ENCODE measurements at regions not wholly inside any gene's neighbourhood (a gene's known extent, or its start where the extent isn't known, plus 50 kb on each side); places are given as distances from the start of the nearest gene placed in this dataset.
A peak's percentile ranks its signal among the peaks of the same experiment; 100 is the strongest.

- no peak for DNase-seq
- no peaks in the 10 kb centered on the region for H3K27me3 ChIP-seq (replicated peaks in 2 of 5; ENCODE audit: control insufficient read depth in 4 of 5, insufficient read depth in 5 of 5, low read length in 4 of 5)
- ChIA-PET CTCF (interaction anchor here (1.0 kb wide), 1 partner anchor 11 kb away, joined by 3 read pairs; no protein-coding TSS in a partner anchor), POLR2A (no interaction called here)
- H3K27ac ChIP-seq (ENCODE audit: insufficient read depth in 1 of 2, low read depth in 1 of 2, low read length in 2 of 2, poor library complexity in 1 of 2, severe bottlenecking in 2 of 2), result no peak overlapping the region
- H3K9me3 ChIP-seq (ENCODE audit: control extremely low read depth in 1 of 5, control insufficient read depth in 4 of 5, insufficient read depth in 2 of 5, low read depth in 1 of 5, low read length in 4 of 5), result no peaks in the 10 kb centered on the region
- H3K4me3 ChIP-seq (ENCODE audit: control insufficient read depth in 1 of 7, extremely low read depth in 1 of 7, insufficient read depth in 4 of 7, low read depth in 2 of 7, low read length in 6 of 7), result no peak overlapping the region
- no peaks in the 10 kb centered on the region for H3K4me1 ChIP-seq (ENCODE audit: control extremely low read depth in 1 of 4, control insufficient read depth in 4 of 4, insufficient read depth in 4 of 4, low read length in 3 of 4)
- no peaks in the 10 kb centered on the region for H3K36me3 ChIP-seq (ENCODE audit: control insufficient read depth in 4 of 4, insufficient read depth in 4 of 4, low read length in 3 of 4)
These were observed 361.5 kb upstream of the SEMA6D start for GRCh38 chr15:47355759-47356158.

- 100% methylated on average over 1 of the region's 2 CpGs for WGBS (ENCODE audit: insufficient coverage)
- no peak for DNase-seq
- Histone ChIP-seq H3K27me3 (replicated peaks in 2 of 5; ENCODE audit: control insufficient read depth in 4 of 5, insufficient read depth in 5 of 5, low read length in 4 of 5) (no peaks in the 10 kb centered on the region), H3K4me1 (ENCODE audit: control extremely low read depth in 1 of 4, control insufficient read depth in 4 of 4, insufficient read depth in 4 of 4, low read length in 3 of 4) (no peaks in the 10 kb centered on the region), H3K36me3 (ENCODE audit: control insufficient read depth in 4 of 4, insufficient read depth in 4 of 4, low read length in 3 of 4) (no peaks in the 10 kb centered on the region), H3K9me3 (ENCODE audit: control extremely low read depth in 1 of 5, control insufficient read depth in 4 of 5, insufficient read depth in 2 of 5, low read depth in 1 of 5, low read length in 4 of 5) (no peaks in the 10 kb centered on the region), H3K27ac (ENCODE audit: insufficient read depth in 1 of 2, low read depth in 1 of 2, low read length in 2 of 2, poor library complexity in 1 of 2, severe bottlenecking in 2 of 2) (no peak overlapping the region), H3K4me3 (ENCODE audit: control insufficient read depth in 1 of 7, extremely low read depth in 1 of 7, insufficient read depth in 4 of 7, low read depth in 2 of 7, low read length in 6 of 7) (no peak overlapping the region)
- ChIA-PET CTCF (interaction anchor here (1.0 kb wide), 1 partner anchor 12 kb away, joined by 3 read pairs; no protein-coding TSS in a partner anchor), POLR2A (no interaction called here)
These were observed 361.0 kb upstream of the SEMA6D start for GRCh38 chr15:47356297-47356696.

- POLR2A ChIA-PET, result no interaction called here
- Histone ChIP-seq H3K9me3 (ENCODE audit: control extremely low read depth in 1 of 5, control insufficient read depth in 4 of 5, insufficient read depth in 2 of 5, low read depth in 1 of 5, low read length in 4 of 5) (no peaks in the 10 kb centered on the region), H3K27ac (ENCODE audit: insufficient read depth in 1 of 2, low read depth in 1 of 2, low read length in 2 of 2, poor library complexity in 1 of 2, severe bottlenecking in 2 of 2) (no peak overlapping the region), H3K27me3 (replicated peaks in 2 of 5; ENCODE audit: control insufficient read depth in 4 of 5, insufficient read depth in 5 of 5, low read length in 4 of 5) (no peaks in the 10 kb centered on the region), H3K4me3 (ENCODE audit: control insufficient read depth in 1 of 7, extremely low read depth in 1 of 7, insufficient read depth in 4 of 7, low read depth in 2 of 7, low read length in 6 of 7) (no peak overlapping the region), H3K36me3 (ENCODE audit: control insufficient read depth in 4 of 4, insufficient read depth in 4 of 4, low read length in 3 of 4) (no peaks in the 10 kb centered on the region), H3K4me1 (ENCODE audit: control extremely low read depth in 1 of 4, control insufficient read depth in 4 of 4, insufficient read depth in 4 of 4, low read length in 3 of 4) (peaks cover 0 to 4% (median under 1%) of the 10 kb centered on the region in 4 experiments)
- no peak for DNase-seq
- WGBS (ENCODE audit: insufficient coverage), result no CpG with 5 or more reads among the region's 2 CpGs
- CTCF ChIA-PET, result interaction anchor here (1.4 kb wide), 1 partner anchor 11 kb away, joined by 3 read pairs; no protein-coding TSS in a partner anchor
These were observed 358.4 kb upstream of the SEMA6D start for GRCh38 chr15:47358876-47359275.

- CTCF ChIA-PET, result no interaction called here
- H3K27ac ChIP-seq (ENCODE audit: insufficient read depth in 1 of 2, low read depth in 1 of 2, low read length in 2 of 2, poor library complexity in 1 of 2, severe bottlenecking in 2 of 2), result no peak overlapping the region
- H3K27me3 ChIP-seq (replicated peaks in 2 of 5; ENCODE audit: control insufficient read depth in 4 of 5, insufficient read depth in 5 of 5, low read length in 4 of 5), result no peaks in the 10 kb centered on the region
- H3K9me3 ChIP-seq (ENCODE audit: control extremely low read depth in 1 of 5, control insufficient read depth in 4 of 5, insufficient read depth in 2 of 5, low read depth in 1 of 5, low read length in 4 of 5), result no peaks in the 10 kb centered on the region
- H3K4me1 ChIP-seq (ENCODE audit: control extremely low read depth in 1 of 4, control insufficient read depth in 4 of 4, insufficient read depth in 4 of 4, low read length in 3 of 4), result peaks cover 0 to 6% (median 2%) of the 10 kb centered on the region in 4 experiments
- no peak overlapping the region for H3K4me3 ChIP-seq (ENCODE audit: control insufficient read depth in 1 of 7, extremely low read depth in 1 of 7, insufficient read depth in 4 of 7, low read depth in 2 of 7, low read length in 6 of 7)
- no peaks in the 10 kb centered on the region for H3K36me3 ChIP-seq (ENCODE audit: control insufficient read depth in 4 of 4, insufficient read depth in 4 of 4, low read length in 3 of 4)
- DNase-seq, result no peak
- POLR2A ChIA-PET, result no interaction called here
These were observed 357.0 kb upstream of the SEMA6D start for GRCh38 chr15:47360305-47360704.

- peak in 1 of 3 donors; percentile 9 for DNase-seq
- WGBS (ENCODE audit: insufficient coverage), result 75% methylated on average over 6 of the region's 8 CpGs
- Histone ChIP-seq H3K9me3 (ENCODE audit: control extremely low read depth in 1 of 5, control insufficient read depth in 4 of 5, insufficient read depth in 2 of 5, low read depth in 1 of 5, low read length in 4 of 5) (no peaks in the 10 kb centered on the region), H3K4me1 (ENCODE audit: control extremely low read depth in 1 of 4, control insufficient read depth in 4 of 4, insufficient read depth in 4 of 4, low read length in 3 of 4) (peaks cover 0 to 6% (median 2%) of the 10 kb centered on the region in 4 experiments), H3K27me3 (replicated peaks in 2 of 5; ENCODE audit: control insufficient read depth in 4 of 5, insufficient read depth in 5 of 5, low read length in 4 of 5) (no peaks in the 10 kb centered on the region), H3K36me3 (ENCODE audit: control insufficient read depth in 4 of 4, insufficient read depth in 4 of 4, low read length in 3 of 4) (no peaks in the 10 kb centered on the region), H3K4me3 (ENCODE audit: control insufficient read depth in 1 of 7, extremely low read depth in 1 of 7, insufficient read depth in 4 of 7, low read depth in 2 of 7, low read length in 6 of 7) (no peak overlapping the region), H3K27ac (ENCODE audit: insufficient read depth in 1 of 2, low read depth in 1 of 2, low read length in 2 of 2, poor library complexity in 1 of 2, severe bottlenecking in 2 of 2) (no peak overlapping the region)
- ChIA-PET POLR2A (no interaction called here), CTCF (no interaction called here)
These were observed 355.0 kb upstream of the SEMA6D start for GRCh38 chr15:47362118-47362905.

- H3K4me1 ChIP-seq (ENCODE audit: control extremely low read depth in 1 of 4, control insufficient read depth in 4 of 4, insufficient read depth in 4 of 4, low read length in 3 of 4), result peaks cover 0 to 6% (median 2%) of the 10 kb centered on the region in 4 experiments
- no peaks in the 10 kb centered on the region for H3K9me3 ChIP-seq (ENCODE audit: control extremely low read depth in 1 of 5, control insufficient read depth in 4 of 5, insufficient read depth in 2 of 5, low read depth in 1 of 5, low read length in 4 of 5)
- 66% methylated on average over 3 of the region's 5 CpGs for WGBS (ENCODE audit: insufficient coverage)
- H3K36me3 ChIP-seq (ENCODE audit: control insufficient read depth in 4 of 4, insufficient read depth in 4 of 4, low read length in 3 of 4), result no peaks in the 10 kb centered on the region
- no peak for DNase-seq
- H3K27me3 ChIP-seq (replicated peaks in 2 of 5; ENCODE audit: control insufficient read depth in 4 of 5, insufficient read depth in 5 of 5, low read length in 4 of 5), result no peaks in the 10 kb centered on the region
- H3K4me3 ChIP-seq (ENCODE audit: control insufficient read depth in 1 of 7, extremely low read depth in 1 of 7, insufficient read depth in 4 of 7, low read depth in 2 of 7, low read length in 6 of 7), result no peak overlapping the region
- ChIA-PET CTCF (no interaction called here), POLR2A (no interaction called here)
- no peak overlapping the region for H3K27ac ChIP-seq (ENCODE audit: insufficient read depth in 1 of 2, low read depth in 1 of 2, low read length in 2 of 2, poor library complexity in 1 of 2, severe bottlenecking in 2 of 2)
These were observed 353.7 kb upstream of the SEMA6D start for GRCh38 chr15:47363653-47364052.

GRCh38 chr15:47364230-47365141, 352.8 kb upstream of the SEMA6D start:
- 53% methylated on average over 7 of the region's 9 CpGs for WGBS (ENCODE audit: insufficient coverage)
- H3K9me3 ChIP-seq (ENCODE audit: control extremely low read depth in 1 of 5, control insufficient read depth in 4 of 5, insufficient read depth in 2 of 5, low read depth in 1 of 5, low read length in 4 of 5), result no peaks in the 10 kb centered on the region
- ChIA-PET POLR2A (no interaction called here), CTCF (no interaction called here)
- no peaks in the 10 kb centered on the region for H3K27me3 ChIP-seq (replicated peaks in 2 of 5; ENCODE audit: control insufficient read depth in 4 of 5, insufficient read depth in 5 of 5, low read length in 4 of 5)
- no peak overlapping the region for H3K27ac ChIP-seq (ENCODE audit: insufficient read depth in 1 of 2, low read depth in 1 of 2, low read length in 2 of 2, poor library complexity in 1 of 2, severe bottlenecking in 2 of 2)
- H3K36me3 ChIP-seq (ENCODE audit: control insufficient read depth in 4 of 4, insufficient read depth in 4 of 4, low read length in 3 of 4), result no peaks in the 10 kb centered on the region
- peak in 2 of 3 donors; percentile 3 to 43 for DNase-seq
- H3K4me3 ChIP-seq (ENCODE audit: control insufficient read depth in 1 of 7, extremely low read depth in 1 of 7, insufficient read depth in 4 of 7, low read depth in 2 of 7, low read length in 6 of 7), result no peak overlapping the region
- H3K4me1 ChIP-seq (ENCODE audit: control extremely low read depth in 1 of 4, control insufficient read depth in 4 of 4, insufficient read depth in 4 of 4, low read length in 3 of 4), result peaks cover 0 to 6% (median 2%) of the 10 kb centered on the region in 4 experiments

Measured in common myeloid progenitor, CD34-positive (primary cell).